ENCODE measurements at regions not wholly inside any gene's neighbourhood (a gene's known extent, or its start where the extent isn't known, plus 50 kb on each side); places are given as distances from the start of the nearest gene placed in this dataset.

GRCh38 chr2:831225-831536 lies 119.5 kb upstream of the SNTG2 start:
- DNase-seq (ENCODE audit: low read depth), result no peak
- TF ChIP-seq, protein P1, sequence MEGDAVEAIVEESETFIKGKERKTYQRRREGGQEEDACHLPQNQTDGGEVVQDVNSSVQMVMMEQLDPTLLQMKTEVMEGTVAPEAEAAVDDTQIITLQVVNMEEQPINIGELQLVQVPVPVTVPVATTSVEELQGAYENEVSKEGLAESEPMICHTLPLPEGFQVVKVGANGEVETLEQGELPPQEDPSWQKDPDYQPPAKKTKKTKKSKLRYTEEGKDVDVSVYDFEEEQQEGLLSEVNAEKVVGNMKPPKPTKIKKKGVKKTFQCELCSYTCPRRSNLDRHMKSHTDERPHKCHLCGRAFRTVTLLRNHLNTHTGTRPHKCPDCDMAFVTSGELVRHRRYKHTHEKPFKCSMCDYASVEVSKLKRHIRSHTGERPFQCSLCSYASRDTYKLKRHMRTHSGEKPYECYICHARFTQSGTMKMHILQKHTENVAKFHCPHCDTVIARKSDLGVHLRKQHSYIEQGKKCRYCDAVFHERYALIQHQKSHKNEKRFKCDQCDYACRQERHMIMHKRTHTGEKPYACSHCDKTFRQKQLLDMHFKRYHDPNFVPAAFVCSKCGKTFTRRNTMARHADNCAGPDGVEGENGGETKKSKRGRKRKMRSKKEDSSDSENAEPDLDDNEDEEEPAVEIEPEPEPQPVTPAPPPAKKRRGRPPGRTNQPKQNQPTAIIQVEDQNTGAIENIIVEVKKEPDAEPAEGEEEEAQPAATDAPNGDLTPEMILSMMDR (conservative IDR thresholded peaks at IDR 0.05; ENCODE audit: low read length), result no peak
- H3K4me3 ChIP-seq (ENCODE audit: low read length), result no peak overlapping the region

DNA sequence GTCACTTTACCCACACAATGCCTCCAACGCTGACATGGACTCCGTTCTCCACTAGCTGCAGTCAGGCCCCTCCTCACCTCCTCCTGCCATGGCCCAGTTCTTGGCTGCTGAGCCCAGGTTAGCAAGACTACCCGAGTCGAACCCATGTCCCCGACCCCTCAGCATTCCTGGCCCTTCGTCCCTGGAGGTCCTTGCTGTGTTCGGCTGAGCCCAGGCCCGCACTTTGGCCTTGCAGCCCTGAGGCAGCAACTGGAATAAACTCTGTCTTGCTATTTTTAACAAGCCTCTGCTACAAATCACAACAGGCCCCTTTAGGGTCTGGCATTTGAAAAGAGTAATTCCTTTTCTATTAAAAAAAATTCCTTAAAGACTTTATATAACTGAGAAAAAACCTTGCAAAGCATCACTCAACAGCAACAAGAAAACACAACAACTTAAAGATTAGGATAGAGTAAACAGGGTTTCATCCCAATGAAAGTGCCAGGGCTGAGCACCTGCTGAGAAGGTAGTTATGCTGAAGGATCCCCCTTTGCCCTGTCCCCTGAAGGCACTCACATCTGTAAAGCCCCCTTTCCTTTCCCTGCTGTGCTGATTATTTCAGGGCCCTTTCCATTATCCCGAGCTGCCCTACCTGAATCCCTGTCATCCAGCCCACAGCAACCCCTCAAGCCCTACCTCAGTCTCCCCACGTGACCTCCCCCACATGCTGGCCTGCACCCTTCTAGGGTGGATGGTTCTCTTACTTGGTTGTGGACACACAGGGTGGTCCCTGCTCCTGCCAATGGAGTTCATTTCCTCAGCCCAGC lies 120.0 kb upstream of the SNTG2 start:
- H3K4me3 ChIP-seq (ENCODE audit: low read length), result no peak overlapping the region
- DNase-seq (ENCODE audit: low read depth), result no peak
- TF ChIP-seq, protein P1 (conservative IDR thresholded peaks at IDR 0.05; ENCODE audit: low read length), result no peak

- TF ChIP-seq, protein P1 (conservative IDR thresholded peaks at IDR 0.05; ENCODE audit: low read length), result no peak
- no peak for DNase-seq (ENCODE audit: low read depth)
- no peak overlapping the region for H3K4me3 ChIP-seq (ENCODE audit: low read length)
Measured at GRCh38 chr2:829047-829446, 121.6 kb upstream of the SNTG2 start.

- DNase-seq (ENCODE audit: low read depth), result no peak
- H3K4me3 ChIP-seq (ENCODE audit: low read length), result no peak overlapping the region
- TF ChIP-seq, protein P1 (conservative IDR thresholded peaks at IDR 0.05; ENCODE audit: low read length), result no peak
Measured at GRCh38 chr2:824954-825353, 125.7 kb upstream of the SNTG2 start.

DNA sequence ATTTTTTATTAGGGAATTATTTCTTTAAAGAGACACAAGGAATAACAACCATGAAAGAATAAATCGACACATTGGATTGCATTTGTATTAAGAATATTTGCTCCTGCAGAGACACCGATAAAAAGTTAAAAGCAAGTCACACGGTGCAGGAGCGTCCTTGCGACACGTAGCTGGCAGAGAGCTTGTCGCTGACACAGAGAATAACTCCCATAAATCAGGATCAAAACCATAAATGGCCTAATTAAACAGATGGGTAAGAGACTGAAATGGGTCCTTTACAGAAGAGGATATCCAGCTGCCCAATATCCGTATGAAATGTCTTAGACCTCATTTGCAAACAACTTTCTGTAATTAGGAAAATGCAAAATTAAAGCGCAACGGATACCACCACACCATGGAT lies 126.1 kb upstream of the SNTG2 start:
- DNase-seq (ENCODE audit: low read depth), result no peak
- TF ChIP-seq, protein P1 (conservative IDR thresholded peaks at IDR 0.05; ENCODE audit: low read length), result no peak
- no peak overlapping the region for H3K4me3 ChIP-seq (ENCODE audit: low read length)

DNA sequence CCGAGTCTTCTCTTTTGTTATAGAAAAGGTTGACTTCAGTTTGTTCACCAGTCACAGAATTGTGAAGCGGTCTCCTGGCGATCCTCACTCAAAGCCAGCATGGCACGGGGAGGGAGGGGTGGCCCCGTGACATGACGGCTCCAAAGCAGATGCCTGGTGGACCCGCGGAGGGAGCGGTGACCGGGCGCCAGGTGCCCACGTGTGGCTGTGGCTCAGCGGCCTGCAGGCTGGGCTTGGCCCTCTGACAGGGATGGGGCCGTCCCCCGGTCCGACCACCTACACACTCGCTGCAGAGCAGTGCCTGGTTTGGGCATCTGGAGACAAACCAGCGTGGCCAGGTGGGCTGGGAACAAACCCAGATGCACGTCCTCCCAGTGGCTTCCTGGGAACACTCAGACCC lies 129.1 kb upstream of the SNTG2 start:
- H3K4me3 ChIP-seq (ENCODE audit: low read length), result no peak overlapping the region
- TF ChIP-seq, protein P1 (conservative IDR thresholded peaks at IDR 0.05; ENCODE audit: low read length), result no peak
- DNase-seq (ENCODE audit: low read depth), result no peak

GRCh38 chr2:819601-820000 lies 131.0 kb upstream of the SNTG2 start:
- TF ChIP-seq, protein P1 (conservative IDR thresholded peaks at IDR 0.05; ENCODE audit: low read length), result no peak

More at GRCh38 chr2:819601-820000, 131.0 kb upstream of the SNTG2 start:
- no peak for DNase-seq (ENCODE audit: low read depth)
- H3K4me3 ChIP-seq (ENCODE audit: low read length), result no peak overlapping the region
